Right lobe of liver (tissue), 6 donors: ENCODE measurements at regions not wholly inside any gene's neighbourhood (a gene's known extent, or its start where the extent isn't known, plus 50 kb on each side); places are given as distances from the start of the nearest gene placed in this dataset.
A peak's percentile ranks its signal among the peaks of the same experiment; 100 is the strongest.
"Not testable (repeated sequence)": the region's sequence is repeated elsewhere in the genome, so short reads cannot be mapped to it uniquely, and the experiment has no call there.

ENCODE experiments used
- ATAC-seq, 4 donors: fragments of 200-7000 bp; cut with Tn5 transposase; one replicate each; pipeline ENCODE4 v1.9.1; 2020; ENCODE audit warnings: mild to moderate bottlenecking in 4 of 4, moderate library complexity in 4 of 4
- DNase-seq, 3 donors: peaks; one replicate each; pipeline ENCODE4 v3.0.0-alpha.2; 2020
- H3K27ac ChIP-seq, 3 donors: fragments of 200-600 bp; one replicate each; pipeline ENCODE4 v1.8.0; 2022
- H3K27me3 ChIP-seq, 2 donors: fragments of 200-600 bp; one replicate each; pipeline ENCODE4 v1.8.0; 2022
- H3K36me3 ChIP-seq, 4 donors: fragments of 200-600 bp; sonication (generic) in 1 of 4; one replicate each; pipeline versions ENCODE4 v1.5.1 to v1.8.0; 2017 to 2022; ENCODE audit warnings: control low read depth in 1 of 4
- H3K4me1 ChIP-seq, 4 donors: fragments of 200-600 bp; sonication (generic) in 1 of 4; one replicate each; pipeline versions ENCODE4 v1.5.1 to v1.8.0; 2017 to 2022; ENCODE audit warnings: control low read depth in 1 of 4
- H3K4me3 ChIP-seq, 3 donors: fragments of 200-600 bp; one replicate each; pipeline ENCODE4 v1.8.0; 2022
- H3K9me3 ChIP-seq, 4 donors: fragments of 200-600 bp; sonication (generic) in 1 of 4; one replicate each; pipeline versions ENCODE4 v1.5.1 to v1.8.0; 2017 to 2022; ENCODE audit warnings: control low read depth in 1 of 4
- CTCF ChIP-seq, 4 donors: fragments of 200-600 bp in 3 of 4; fragments of 450-650 bp in 1 of 4; IDR thresholded peaks; one replicate each; pipeline versions ENCODE4 v1.5.1 to v1.8.0; 2016 to 2022; ENCODE audit warnings: antibody characterized with exemption in 4 of 4, mild to moderate bottlenecking in 2 of 4
- POLR2A ChIP-seq: fragments of 450-650 bp; IDR thresholded peaks from one replicate; pipeline ENCODE4 v1.6.1; 2017; ENCODE audit warnings: antibody characterized with exemption, mild to moderate bottlenecking
- WGBS: methylation state at CpG from one replicate; pipeline ENCODE4 v1.1.6; 2018; ENCODE audit warnings: low coverage, low lambda C conversion rate; ENCODE audit not compliant: insufficient coverage; ENCODE audit errors: missing lambda C conversion rate; 5-methylcytosine and 5-hydroxymethylcytosine counted together
- intact Hi-C, 2 donors: fragments of 100-400 bp; cut with DNase I; formaldehyde crosslinking; loops; one replicate each; pipeline versions ENCODE4 v1.11.2 to v1.14.1; 2022
- donor health status: DM: no; HTN: yes; CAD: no.
- donor health status: DM: no; HTN: no; CAD: no.
- donor health status: DM: no; HTN: no; CAD: no.
- donor health status: DM: no; HTN: yes; CAD: no.
- donor health status: DM: no; HTN: yes; CAD: no.

GRCh38 chr4:188737251-188738002 lies 598.2 kb downstream of the TRIML1 start:
- DNase-seq: no peak
- no peaks in the 10 kb centered on the region for H3K27me3 ChIP-seq
- 62% methylated on average over 4 of the region's 4 CpGs for WGBS
- no peaks in the 10 kb centered on the region for H3K4me1 ChIP-seq
- H3K36me3 ChIP-seq: no peaks in the 10 kb centered on the region
- intact Hi-C loops: no loop called here
- no peak overlapping the region for H3K27ac ChIP-seq
- TF ChIP-seq CTCF (IDR thresholded peaks at IDR 0.05): no peak
- no peak for TF ChIP-seq POLR2A
- ATAC-seq: no peak
- H3K9me3 ChIP-seq: no peaks in the 10 kb centered on the region
- no peak overlapping the region for H3K4me3 ChIP-seq

- peak overlapping the region in 2 of 3 donors; percentile 18 to 41 for H3K4me3 ChIP-seq
- H3K36me3 ChIP-seq, H3K4me1 ChIP-seq, intact Hi-C loops, DNase-seq, H3K27me3 ChIP-seq, H3K9me3 ChIP-seq, H3K27ac ChIP-seq: not testable (repeated sequence)
- ATAC-seq: peak in 3 of 4 donors; percentile 31 to 42 (median 36)
- WGBS: 65% methylated on average over 4 of the region's 24 CpGs
Observed at GRCh38 chr4:188738290-188738689, 599.0 kb downstream of the TRIML1 start.

- ATAC-seq, DNase-seq, H3K4me3 ChIP-seq, intact Hi-C loops, H3K27me3 ChIP-seq, H3K9me3 ChIP-seq, H3K27ac ChIP-seq, H3K36me3 ChIP-seq, H3K4me1 ChIP-seq: not testable (repeated sequence)
- no CpG with 5 or more reads among the region's 1 CpG for WGBS
Observed at GRCh38 chr4:188740172-188740571, 600.9 kb downstream of the TRIML1 start.

- H3K27me3 ChIP-seq, ATAC-seq, H3K36me3 ChIP-seq, H3K27ac ChIP-seq, H3K9me3 ChIP-seq, H3K4me1 ChIP-seq, DNase-seq, H3K4me3 ChIP-seq, intact Hi-C loops: not testable (repeated sequence)
- WGBS: 57% methylated on average over 1 of the region's 1 CpG
Observed at GRCh38 chr4:188740791-188741190, 601.5 kb downstream of the TRIML1 start.

- Histone ChIP-seq H3K27ac (no peak overlapping the region), H3K4me3 (no peak overlapping the region), H3K4me1 (no peaks in the 10 kb centered on the region), H3K36me3 (no peaks in the 10 kb centered on the region), H3K9me3 (no peaks in the 10 kb centered on the region), H3K27me3 (no peaks in the 10 kb centered on the region)
- peak in 1 of 4 donors; percentile 23 for ATAC-seq
- no peak for TF ChIP-seq CTCF (IDR thresholded peaks at IDR 0.05)
- WGBS: 89% methylated on average over 3 of the region's 22 CpGs
- intact Hi-C loops: no loop called here
- no peak for DNase-seq
Observed at GRCh38 chr4:188754372-188755002, 615.2 kb downstream of the TRIML1 start.

GRCh38 chr4:188767496-188767895 lies 628.3 kb downstream of the TRIML1 start:
- TF ChIP-seq CTCF (IDR thresholded peaks at IDR 0.05): no peak
- DNase-seq (no peak), ATAC-seq (no peak)
- intact Hi-C loops: no loop called here
- Histone ChIP-seq H3K9me3 (no peaks in the 10 kb centered on the region), H3K4me1 (no peaks in the 10 kb centered on the region), H3K4me3 (no peak overlapping the region), H3K36me3 (no peaks in the 10 kb centered on the region), H3K27ac (no peak overlapping the region), H3K27me3 (no peaks in the 10 kb centered on the region)
- 33% methylated on average over 3 of the region's 3 CpGs for WGBS
